GM18873 (cell line): ENCODE measurements at regions not wholly inside any gene's neighbourhood (a gene's known extent, or its start where the extent isn't known, plus 50 kb on each side); places are given as distances from the start of the nearest gene placed in this dataset.

ENCODE experiments used
- ATAC-seq: cut with Tn5 transposase; IDR thresholded peaks from one replicate; pipeline ENCODE4 v1.9.1; 2021; ENCODE audit warnings: mild to moderate bottlenecking, moderate library complexity, moderate number of reproducible peaks; ENCODE audit not compliant: unreplicated experiment, low FRiP score

DNA sequence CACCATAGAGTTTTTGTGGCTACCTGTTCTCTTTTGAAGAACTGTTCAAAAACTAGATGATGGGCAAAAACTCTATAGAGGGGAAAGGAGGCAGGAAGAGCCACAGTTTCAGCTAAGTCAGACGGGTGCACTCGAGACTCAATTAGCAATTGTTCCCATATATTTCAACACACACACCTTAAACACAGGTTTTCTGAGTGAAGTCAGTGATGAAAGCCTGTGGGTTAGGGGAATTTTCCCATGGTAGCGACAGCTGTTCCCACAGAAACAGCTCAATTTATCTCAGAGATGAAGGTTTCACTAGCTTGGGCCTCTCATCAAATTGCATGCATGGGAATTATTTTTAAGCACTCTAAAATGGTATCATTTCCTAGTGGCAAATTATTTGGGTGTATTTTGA lies 143.4 kb downstream of the ZIC5 start:
- no peak for ATAC-seq

DNA sequence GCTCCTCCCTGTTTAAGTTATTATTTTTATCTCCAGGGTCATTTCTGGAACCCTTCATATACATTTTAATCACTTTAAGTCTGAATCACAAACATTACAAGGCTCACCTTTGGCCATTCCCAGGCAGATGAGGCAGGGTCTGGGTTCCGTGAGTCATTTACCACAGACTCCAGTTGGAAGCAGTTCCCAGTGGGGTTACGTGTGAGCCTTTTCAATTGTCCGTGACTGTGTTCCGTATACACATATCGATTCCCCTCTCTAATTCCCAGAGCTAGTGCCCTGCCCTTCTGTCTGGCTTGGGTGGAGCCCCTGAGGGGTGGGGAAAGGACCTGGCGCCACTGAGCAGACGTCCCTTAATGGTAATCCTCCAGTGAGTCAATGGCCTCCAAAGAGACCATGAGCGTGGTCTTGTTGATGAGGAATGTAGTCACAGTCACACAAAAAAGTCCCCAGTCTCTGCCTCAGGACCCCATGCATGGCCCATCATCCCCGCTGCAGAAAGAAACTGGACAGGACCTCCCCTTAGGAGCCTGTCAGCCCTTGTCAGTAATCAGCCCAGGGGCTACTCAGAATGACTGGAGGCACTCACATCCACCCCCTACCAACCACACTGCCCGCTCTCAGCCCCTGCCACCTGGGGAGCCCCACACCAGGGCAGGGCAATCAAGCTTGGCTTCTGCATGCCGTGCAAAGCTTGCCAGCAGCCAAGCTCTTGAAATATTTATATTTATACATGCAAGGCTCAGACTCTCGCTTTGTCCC lies 144.4 kb downstream of the ZIC5 start:
- ATAC-seq = no peak

DNA sequence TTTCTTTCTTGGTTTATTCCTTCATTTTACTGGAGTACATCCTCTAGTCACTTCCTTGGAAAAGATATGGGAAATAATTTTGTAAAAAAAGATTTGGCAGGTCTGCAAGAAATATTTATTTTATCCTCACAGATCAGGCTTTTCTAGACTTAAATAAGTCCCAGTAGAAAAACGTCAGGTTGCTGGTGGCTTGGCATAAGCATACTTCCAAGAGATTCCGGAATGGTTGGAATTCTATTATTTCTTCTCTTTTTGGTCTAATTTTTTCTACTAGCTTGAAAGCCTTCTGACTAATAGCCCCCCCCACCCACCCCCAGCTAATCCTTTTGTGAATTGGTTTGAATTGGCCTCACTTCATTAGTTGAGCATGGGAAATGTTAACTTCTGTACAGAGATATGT lies 147.6 kb downstream of the ZIC5 start:
- ATAC-seq = no peak

DNA sequence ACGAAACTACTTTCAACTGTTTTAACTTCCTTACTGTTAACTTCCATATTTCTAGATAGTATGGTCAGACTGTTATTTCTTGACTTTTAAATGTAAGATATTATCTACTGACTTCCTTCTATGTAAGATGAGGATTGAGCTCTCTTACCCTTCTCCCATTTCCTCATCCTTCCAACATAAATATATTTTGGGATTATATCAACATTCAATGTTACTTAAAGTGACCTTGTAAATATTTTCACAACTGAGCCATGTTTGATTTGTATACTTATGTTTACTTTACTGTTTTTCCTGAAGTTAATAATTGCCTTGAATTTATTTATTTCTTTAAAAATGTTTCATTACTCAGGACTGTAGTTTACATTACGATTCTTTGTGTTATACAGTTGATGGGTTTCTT lies 148.7 kb downstream of the ZIC5 start:
- ATAC-seq = no peak

DNA sequence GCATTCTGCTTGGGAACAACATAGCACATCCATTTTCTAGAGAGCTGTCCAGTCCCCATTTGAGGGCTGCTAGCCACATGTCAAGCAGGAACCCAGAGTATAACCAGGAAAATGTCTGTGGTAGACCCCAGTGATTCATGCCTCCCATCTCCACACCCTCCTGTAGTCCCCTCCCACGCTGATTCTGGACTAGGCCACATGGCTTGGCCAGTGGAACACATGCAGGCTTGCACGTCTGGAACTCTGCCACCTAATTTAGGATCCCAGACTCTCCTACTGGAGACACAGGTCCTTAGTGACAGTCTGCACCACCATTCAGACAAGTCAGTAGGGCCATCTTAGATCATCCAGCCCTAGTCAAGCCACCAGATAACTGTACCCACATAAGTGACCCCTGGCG lies 149.8 kb downstream of the ZIC5 start:
- no peak for ATAC-seq

- ATAC-seq = no peak
These were observed 151.6 kb downstream of the ZIC5 start for GRCh38 chr13:99819967-99820366.

- ATAC-seq = no peak
These were observed 155.2 kb downstream of the ZIC5 start for GRCh38 chr13:99816321-99816720.

DNA sequence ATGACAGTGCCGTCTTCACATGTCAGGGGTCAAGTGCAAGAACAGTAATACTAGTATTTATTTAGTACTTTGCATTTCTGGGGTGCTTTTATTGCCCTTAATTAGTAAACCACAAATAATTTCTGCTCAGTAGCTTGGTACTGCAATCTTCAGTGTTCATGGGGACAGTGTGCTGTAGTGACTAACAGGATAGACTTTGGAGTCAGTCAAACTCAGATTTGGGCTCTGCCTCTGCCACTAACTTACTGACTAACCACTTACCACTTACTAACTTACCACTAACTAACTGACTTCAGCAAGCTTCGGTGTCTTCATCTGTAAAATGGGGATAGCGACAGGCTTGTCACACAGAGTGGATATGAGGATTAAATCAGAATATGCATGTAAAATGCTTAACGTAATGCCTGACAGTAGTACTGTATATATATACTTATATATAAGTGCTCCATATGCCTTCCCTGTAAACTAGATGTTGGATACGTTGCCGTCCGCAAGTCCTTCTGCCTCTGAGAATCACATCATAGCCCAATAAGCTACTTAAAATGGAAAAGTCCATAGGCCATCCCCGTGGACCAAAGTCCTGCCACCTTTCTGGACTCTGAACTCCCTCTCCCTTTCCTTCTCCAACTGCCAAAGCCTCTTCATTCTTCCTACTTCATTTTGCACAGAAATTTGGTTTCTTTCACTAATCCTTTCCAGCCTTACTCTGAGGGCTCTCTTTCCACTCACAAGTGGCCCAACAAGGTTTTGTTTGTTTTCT lies 158.1 kb downstream of the ZIC5 start:
- ATAC-seq = no peak

DNA sequence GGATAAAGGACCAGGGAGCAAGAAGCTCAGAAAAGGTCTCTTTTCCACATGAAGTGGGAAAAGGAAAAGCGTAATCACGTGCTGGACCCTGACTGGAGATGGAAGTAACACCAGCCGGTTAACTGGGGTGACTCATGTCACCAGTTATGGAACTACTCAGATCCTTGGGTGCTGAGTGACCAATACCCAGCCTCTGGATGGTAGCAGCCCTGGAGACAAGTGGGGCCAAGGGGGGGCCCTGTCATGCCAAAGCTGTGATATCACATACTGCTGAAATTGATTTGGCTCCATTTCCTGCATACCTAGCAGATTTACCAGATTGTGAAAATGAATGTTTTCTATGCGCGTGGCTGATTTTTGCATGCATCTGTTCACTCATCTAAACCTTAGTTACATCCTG lies 158.9 kb downstream of the ZIC5 start:
- no peak for ATAC-seq

DNA sequence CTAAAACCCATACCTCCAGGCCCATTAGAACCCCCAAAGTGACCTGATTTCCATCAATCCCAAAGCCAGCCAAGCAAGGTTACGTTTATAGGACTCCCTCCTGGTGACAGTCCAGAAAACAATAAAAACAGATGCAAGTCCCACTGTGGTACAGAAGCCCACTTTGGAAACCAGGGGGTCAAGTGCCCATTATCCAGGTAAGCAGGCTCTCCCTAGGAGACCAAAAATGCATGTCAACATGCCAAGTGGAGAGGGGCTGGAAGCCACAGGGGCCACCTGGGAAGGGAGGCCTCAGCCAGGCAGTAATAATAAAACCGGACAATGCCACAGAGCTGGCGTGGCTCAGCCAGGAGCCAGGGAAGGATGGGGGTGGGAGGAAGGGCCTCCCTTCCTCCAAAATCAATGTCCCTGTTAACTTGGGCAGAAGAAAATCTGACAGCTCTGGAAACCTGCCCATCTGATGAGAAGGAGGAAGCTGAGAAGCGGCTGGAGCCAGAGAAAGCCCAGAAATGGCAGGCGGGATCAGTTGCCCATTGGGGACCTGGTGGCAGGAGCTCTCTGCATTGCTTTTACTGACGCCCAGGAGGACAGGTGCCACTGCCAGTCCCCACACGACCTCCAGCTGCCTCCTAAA lies 160.4 kb downstream of the ZIC5 start:
- ATAC-seq = no peak

DNA sequence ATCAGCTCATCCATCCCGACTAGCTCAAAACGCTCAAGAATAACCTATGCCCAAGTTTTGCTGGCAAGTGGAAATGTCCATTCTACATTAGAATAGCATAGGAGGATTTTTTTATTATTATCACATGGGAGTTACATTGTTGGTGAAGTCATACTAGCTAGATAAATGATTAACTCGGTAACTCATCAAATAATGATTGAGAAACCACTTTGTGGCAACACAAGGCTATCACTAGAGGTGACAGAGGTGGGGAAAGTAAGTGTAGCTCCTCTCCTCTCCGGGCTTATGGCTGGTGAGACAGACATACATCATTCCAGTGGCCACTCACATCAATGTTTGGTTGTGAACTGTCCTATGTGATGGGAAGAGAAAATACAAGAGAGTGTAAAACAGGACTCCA lies 161.6 kb downstream of the ZIC5 start:
- no peak for ATAC-seq

DNA sequence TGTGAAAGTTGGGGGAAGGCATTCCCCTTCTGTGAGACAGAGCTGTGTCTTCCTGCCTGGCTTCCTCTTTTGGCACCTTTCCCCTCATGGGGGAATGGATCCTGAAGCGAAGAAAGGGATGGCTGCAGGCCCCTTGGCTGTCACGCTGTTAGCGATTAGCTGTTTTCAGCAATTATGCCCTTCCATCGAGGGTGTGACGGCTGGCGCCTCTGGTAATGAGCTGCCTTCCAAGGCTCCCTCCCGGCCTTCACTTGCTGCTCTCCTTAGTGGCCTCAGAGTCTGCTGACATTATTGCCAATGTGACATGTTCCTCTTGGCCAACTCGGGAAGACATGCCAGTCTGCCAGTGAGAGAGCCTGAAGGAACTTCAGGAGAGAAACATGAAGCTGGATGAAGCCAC lies 162.1 kb downstream of the ZIC5 start:
- ATAC-seq = no peak

DNA sequence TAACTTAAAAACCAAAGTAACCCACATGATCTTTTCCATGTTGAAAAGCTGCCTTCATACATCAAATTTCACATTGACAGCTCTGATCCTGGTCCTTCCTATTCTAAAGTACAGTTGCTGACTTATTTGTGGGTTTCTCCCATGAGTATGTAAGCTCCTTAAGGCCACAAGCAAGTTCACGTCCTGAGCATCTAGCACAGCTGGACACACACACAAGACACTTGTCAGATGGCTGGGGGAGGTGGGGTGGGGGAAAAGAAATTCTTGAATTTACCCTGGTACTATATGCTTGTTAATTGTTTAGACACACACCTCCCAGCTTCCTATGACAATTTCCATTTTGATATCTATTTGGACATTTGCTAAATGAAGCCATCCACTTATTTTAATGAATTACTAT lies 162.8 kb downstream of the ZIC5 start:
- ATAC-seq = no peak

- ATAC-seq = no peak
These were observed 164.9 kb downstream of the ZIC5 start for GRCh38 chr13:99806671-99807070.

DNA sequence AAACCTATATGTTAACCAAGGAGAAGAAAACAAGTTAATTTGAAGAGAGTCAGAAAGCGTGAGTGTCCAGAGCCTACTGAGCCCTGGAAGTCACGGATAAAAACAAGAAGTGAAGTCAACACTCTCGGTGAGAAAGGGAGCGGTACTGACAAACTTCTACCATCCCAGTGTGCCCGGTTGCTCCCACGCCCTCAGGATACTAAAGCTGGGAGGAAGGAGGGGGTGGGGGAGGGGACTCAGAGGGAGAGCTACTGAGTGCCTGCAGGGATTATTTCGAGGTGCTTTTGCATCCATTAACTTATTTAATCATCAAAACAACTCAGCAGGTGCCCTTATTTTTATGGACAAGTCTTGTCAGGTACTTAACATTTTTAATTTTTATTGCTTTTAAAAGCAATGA lies 166.2 kb downstream of the ZIC5 start:
- no peak for ATAC-seq

- no peak for ATAC-seq
These were observed 168.4 kb downstream of the ZIC5 start for GRCh38 chr13:99803141-99803540.

- ATAC-seq = no peak
These were observed 169.2 kb downstream of the ZIC5 start for GRCh38 chr13:99802416-99802815.

DNA sequence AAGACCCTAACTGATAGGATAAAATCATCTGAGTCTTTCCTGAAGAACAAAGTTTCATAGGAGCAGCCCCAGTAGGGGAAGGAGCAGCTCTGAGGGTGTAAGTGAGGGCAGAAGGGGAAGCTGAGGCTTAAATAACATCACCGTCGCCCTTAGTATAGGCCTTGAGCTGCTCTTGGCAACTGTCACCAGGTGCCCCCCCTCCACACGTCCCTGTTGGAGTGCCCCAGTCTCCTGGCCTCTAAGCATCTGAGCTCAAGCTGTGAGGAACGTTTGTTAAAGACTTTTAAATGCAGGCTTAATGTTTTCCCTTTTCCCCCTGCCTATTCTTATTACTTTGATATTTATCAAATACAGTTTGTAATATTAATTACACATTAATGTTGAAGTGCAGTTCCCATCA lies 170.6 kb downstream of the ZIC5 start:
- ATAC-seq = no peak

DNA sequence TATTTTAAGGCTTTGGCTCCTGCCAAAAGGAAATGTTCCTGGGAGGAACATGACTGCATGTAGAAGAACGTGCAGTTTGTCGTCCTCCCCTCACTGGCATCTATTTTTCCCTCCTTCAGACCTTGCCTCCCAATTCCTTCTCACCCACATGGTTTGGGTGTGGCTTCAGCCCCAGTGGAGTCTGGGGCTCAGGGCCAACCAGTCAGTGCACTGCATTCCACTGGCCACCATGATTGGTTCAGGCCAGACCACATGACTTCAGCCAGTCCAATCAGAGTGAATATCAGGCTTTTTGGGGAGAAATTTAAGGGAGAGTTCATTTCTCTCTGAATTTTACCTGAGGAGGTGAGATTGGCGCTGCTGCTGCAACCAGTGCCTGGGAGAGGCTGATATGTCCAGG lies 171.6 kb downstream of the ZIC5 start:
- ATAC-seq = no peak

GRCh38 chr13:99798756-99799155 lies 172.8 kb downstream of the ZIC5 start:
- no peak for ATAC-seq

GRCh38 chr13:99797691-99798090 lies 173.9 kb downstream of the ZIC5 start:
- no peak for ATAC-seq
